PC-3 (cell line): ENCODE measurements at regions not wholly inside any gene's neighbourhood (a gene's known extent, or its start where the extent isn't known, plus 50 kb on each side); places are given as distances from the start of the nearest gene placed in this dataset.

Experiments
- ATAC-seq: fragments of 200-7000 bp; cut with Tn5 transposase; 2 replicates; pipeline ENCODE4 v1.9.1; 2020; ENCODE audit warnings: mild to moderate bottlenecking, moderate library complexity
- BruUV-seq: library from RNA; stranded (reverse); fragments of 400-500 nt; replicated peaks from 2 replicates; lab custom pipeline; 2021; lab: Mats Ljungman, UMichigan
- CTCF ChIA-PET: fragments of 300-600 bp; sonication (Branson Sonifier 250); formaldehyde crosslinking; loops from one replicate; lab custom pipeline; 2022; ENCODE audit warnings: antibody characterized with exemption; lab: Charles Lee
- POLR2A ChIA-PET: fragments of 300-600 bp; sonication (Branson Sonifier 250); formaldehyde crosslinking; loops from one replicate; lab custom pipeline; 2022; ENCODE audit warnings: antibody characterized with exemption; ENCODE audit not compliant: unreplicated experiment; lab: Charles Lee
- DNase-seq: peaks from one replicate; pipeline ENCODE4 v3.0.0-alpha.2; 2015
- H2AFZ ChIP-seq: fragments of 300-600 bp; sonication (generic); 2 replicates; pipeline ENCODE4 v1.6.0; 2016; ENCODE audit warnings: antibody characterized with exemption, low read length
- H3F3A ChIP-seq: fragments of 300-600 bp; sonication (generic); one replicate; pipeline ENCODE4 v1.6.0; 2017; ENCODE audit warnings: antibody characterized with exemption, low read length, control low read depth, mild to moderate bottlenecking; ENCODE audit not compliant: unreplicated experiment
- H3K27ac ChIP-seq: fragments of 300-600 bp; sonication (generic); 2 replicates; pipeline ENCODE4 v1.5.1; 2016; ENCODE audit warnings: mild to moderate bottlenecking, low read length
- H3K27me3 ChIP-seq: fragments of 300-600 bp; sonication (generic); 2 replicates; pipeline ENCODE4 v1.6.1; 2016; ENCODE audit warnings: low read length, mixed read lengths
- H3K36me3 ChIP-seq: fragments of 300-600 bp; sonication (generic); 2 replicates; pipeline ENCODE4 v1.6.1; 2016; ENCODE audit warnings: low read depth, mixed run types, low read length, mixed read lengths
- H3K4me1 ChIP-seq: fragments of 300-600 bp; sonication (generic); 2 replicates; pipeline ENCODE4 v1.5.1; 2016; ENCODE audit warnings: low read length; ENCODE audit not compliant: insufficient read depth
- H3K4me2 ChIP-seq: fragments of 300-600 bp; sonication (generic); 2 replicates; pipeline ENCODE4 v1.6.0; 2016; ENCODE audit warnings: low read length
- H3K4me3 ChIP-seq: fragments of 300-600 bp; sonication (generic); 2 replicates; pipeline ENCODE4 v1.5.1; 2016; ENCODE audit warnings: mild to moderate bottlenecking, low read length, mixed read lengths
- H3K79me2 ChIP-seq: fragments of 300-600 bp; sonication (generic); 2 replicates; pipeline ENCODE4 v1.6.1; 2017; ENCODE audit warnings: low read length, mixed read lengths
- H3K9ac ChIP-seq: fragments of 300-600 bp; sonication (generic); 2 replicates; pipeline ENCODE4 v1.6.0; 2016; ENCODE audit warnings: mild to moderate bottlenecking, low read length
- H3K9me2 ChIP-seq: fragments of 300-600 bp; sonication (generic); replicated peaks from 2 replicates; pipeline ENCODE4 v1.6.1; 2016; ENCODE audit warnings: mixed run types, low read length, mixed read lengths
- H3K9me3 ChIP-seq: fragments of 300-600 bp; sonication (generic); 2 replicates; pipeline ENCODE4 v1.6.1; 2016; ENCODE audit warnings: low read length, mixed read lengths
- H4K20me1 ChIP-seq: fragments of 300-600 bp; sonication (generic); 2 replicates; pipeline ENCODE4 v1.6.1; 2016; ENCODE audit warnings: low read length, mixed read lengths
- CTCF ChIP-seq: fragments of 300-600 bp; sonication (generic); conservative IDR thresholded peaks from 2 replicates; pipeline ENCODE4 v1.5.1; 2017; ENCODE audit warnings: antibody characterized with exemption, low read depth, mild to moderate bottlenecking, low read length
- EZH2 ChIP-seq: fragments of 300-600 bp; sonication (generic); IDR thresholded peaks from one replicate; pipeline ENCODE4 v1.6.1; 2017; ENCODE audit warnings: antibody characterized with exemption, mild to moderate bottlenecking, low read length; ENCODE audit not compliant: unreplicated experiment
- EZH2phosphoT487 ChIP-seq: fragments of 300-600 bp; sonication (generic); IDR thresholded peaks from 2 replicates; pipeline ENCODE4 v1.6.1; 2018; ENCODE audit warnings: mild to moderate bottlenecking, antibody characterized with exemption, low read length, borderline replicate concordance
- intact Hi-C: fragments of 100-400 bp; cut with micrococcal nuclease; formaldehyde crosslinking; loops from 2 replicates; pipeline ENCODE4 v1.9.0; 2023

DNA sequence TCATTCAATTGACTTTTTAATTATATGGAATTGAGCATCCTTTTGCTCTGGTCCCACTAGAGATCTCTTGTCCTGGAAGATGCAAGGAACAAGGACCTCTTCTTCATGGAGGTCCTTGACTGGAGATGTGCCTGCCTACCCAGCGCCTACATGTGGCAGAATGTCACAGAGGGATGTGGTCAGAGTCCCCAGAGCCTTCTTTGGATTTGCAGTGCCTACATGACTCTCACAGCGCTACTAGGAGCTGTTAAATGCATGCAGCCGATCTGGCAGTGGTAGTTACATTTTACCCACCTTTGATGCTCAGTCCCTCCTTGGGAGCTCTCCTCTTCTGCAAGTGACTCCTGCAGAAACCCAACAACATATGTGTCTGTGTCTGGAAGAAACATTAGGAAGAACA lies 51.9 kb upstream of the ADTRP start:
- Histone ChIP-seq H3K9me3 (no peaks in the 10 kb centered on the region), H3F3A (no peaks in the 10 kb centered on the region), H3K9ac (no peak overlapping the region), H3K27me3 (no peaks in the 10 kb centered on the region), H4K20me1 (no peaks in the 10 kb centered on the region), H3K4me2 (no peak overlapping the region), H3K4me3 (no peak overlapping the region), H2AFZ (no peak overlapping the region), H3K36me3 (no peaks in the 10 kb centered on the region), H3K9me2 (no peaks in the 10 kb centered on the region), H3K79me2 (no peaks in the 10 kb centered on the region), H3K4me1 (no peaks in the 10 kb centered on the region), H3K27ac (no peak overlapping the region)
- DNase-seq (no peak), ATAC-seq (no peak)
- intact Hi-C loops: no loop called here
- ChIA-PET CTCF (no interaction called here), POLR2A (no interaction called here)
- no peak for TF ChIP-seq EZH2phosphoT487
- no peak for TF ChIP-seq EZH2
- TF ChIP-seq CTCF: no peak
- BruUV-seq: no TSS peak

DNA sequence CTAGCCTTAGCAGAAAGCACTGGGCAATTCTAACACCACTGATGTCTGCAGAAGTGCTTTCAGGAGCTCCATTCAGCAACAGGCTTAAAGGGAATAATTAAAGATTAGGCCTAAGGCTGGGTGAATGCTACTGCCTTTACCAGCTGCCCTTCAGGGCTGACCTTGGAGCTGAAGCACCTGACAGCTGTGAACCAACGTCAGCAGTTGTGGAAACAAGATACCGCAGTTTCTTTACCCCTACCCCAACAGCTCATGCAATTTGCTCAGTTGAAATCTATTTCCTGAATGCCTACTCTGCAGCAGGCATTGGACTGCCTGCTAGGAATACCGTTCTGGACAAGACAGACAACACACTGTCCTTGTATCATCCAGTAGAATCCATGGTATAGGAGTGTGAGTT lies 51.5 kb upstream of the ADTRP start:
- intact Hi-C loops: no loop called here

More for the DNA sequence above, 51.5 kb upstream of the ADTRP start:
- no peak for ATAC-seq
- ChIA-PET POLR2A (no interaction called here), CTCF (no interaction called here)
- H4K20me1 ChIP-seq: no peaks in the 10 kb centered on the region
- no peaks in the 10 kb centered on the region for H3K36me3 ChIP-seq
- BruUV-seq: no TSS peak
- no peaks in the 10 kb centered on the region for H3K9me3 ChIP-seq
- H3K27me3 ChIP-seq: no peaks in the 10 kb centered on the region
- H3K4me3 ChIP-seq: no peak overlapping the region
- H2AFZ ChIP-seq: no peak overlapping the region
- DNase-seq: no peak
- no peak overlapping the region for H3K27ac ChIP-seq
- no peaks in the 10 kb centered on the region for H3K79me2 ChIP-seq
- H3F3A ChIP-seq: no peaks in the 10 kb centered on the region
- H3K9ac ChIP-seq: no peak overlapping the region
- no peak for TF ChIP-seq CTCF
- no peak for TF ChIP-seq EZH2phosphoT487
- TF ChIP-seq EZH2: no peak
- H3K4me2 ChIP-seq: no peak overlapping the region
- no peaks in the 10 kb centered on the region for H3K4me1 ChIP-seq
- no peaks in the 10 kb centered on the region for H3K9me2 ChIP-seq
